ENCODE measurements at regions not wholly inside any gene's neighbourhood (a gene's known extent, or its start where the extent isn't known, plus 50 kb on each side); places are given as distances from the start of the nearest gene placed in this dataset.
A peak's percentile ranks its signal among the peaks of the same experiment; 100 is the strongest.

- peaks cover 4 to 6% of the 10 kb centered on the region in 2 donors for H3K4me1 ChIP-seq (replicated peaks in 1 of 2)
- in situ Hi-C loops (cut with MboI; ENCODE audit: low pct_unique_long_range_greater_than_20kb in 2 of 9, low sequenced_read_pairs in 9 of 9, unreplicated experiment in 9 of 9), result no loop called here
- WGBS, 10 experiments, result 0 to 90% (median 26%) methylated on average over 1 to 2 of the region's 2 CpGs; no CpG with 5 or more reads in 3 of the 10 experiments
- ATAC-seq (replicated peaks in 6 of 8), result no peak
- H3K4me3 ChIP-seq, result no peak overlapping the region
- no peak overlapping the region for H3K27ac ChIP-seq
Observed at GRCh38 chr2:156673981-156674380, 237.8 kb downstream of the GPD2 start.

- Histone ChIP-seq H3K27ac (no peak overlapping the region), H3K4me3 (no peak overlapping the region), H3K4me1 (replicated peaks in 1 of 2) (peaks cover 4 to 6% of the 10 kb centered on the region in 2 donors)
- WGBS, 10 experiments, result 23 to 93% (median 85%) methylated on average over 2 to 3 of the region's 3 CpGs; no CpG with 5 or more reads in 3 of the 10 experiments
- in situ Hi-C loops (cut with MboI; ENCODE audit: low pct_unique_long_range_greater_than_20kb in 2 of 9, low sequenced_read_pairs in 9 of 9, unreplicated experiment in 9 of 9), result no loop called here
- ATAC-seq (replicated peaks in 6 of 8), result no peak
Observed at GRCh38 chr2:156675896-156676295, 239.7 kb downstream of the GPD2 start.

- no peak for ATAC-seq (replicated peaks in 6 of 8)
- in situ Hi-C loops (cut with MboI; ENCODE audit: low pct_unique_long_range_greater_than_20kb in 2 of 9, low sequenced_read_pairs in 9 of 9, unreplicated experiment in 9 of 9), result no loop called here
- 44 to 100% (median 91%) methylated on average over 1 to 2 of the region's 2 CpGs for WGBS, 10 experiments
- Histone ChIP-seq H3K4me3 (no peak overlapping the region), H3K4me1 (replicated peaks in 1 of 2) (no peaks in the 10 kb centered on the region), H3K27ac (no peak overlapping the region)
Observed at GRCh38 chr2:156679820-156680219, 243.6 kb downstream of the GPD2 start.

GRCh38 chr2:156680266-156680665 lies 244.1 kb downstream of the GPD2 start:
- in situ Hi-C loops (cut with MboI; ENCODE audit: low pct_unique_long_range_greater_than_20kb in 2 of 9, low sequenced_read_pairs in 9 of 9, unreplicated experiment in 9 of 9), result no loop called here
- H3K4me3 ChIP-seq, result no peak overlapping the region
- no peaks in the 10 kb centered on the region for H3K4me1 ChIP-seq (replicated peaks in 1 of 2)
- no peak overlapping the region for H3K27ac ChIP-seq
- ATAC-seq (replicated peaks in 6 of 8), result no peak
- WGBS, 10 experiments, result 52 to 100% (median 95%) methylated on average over 1 to 2 of the region's 2 CpGs; no CpG with 5 or more reads in 1 of the 10 experiments

- in situ Hi-C loops (cut with MboI; ENCODE audit: low pct_unique_long_range_greater_than_20kb in 2 of 9, low sequenced_read_pairs in 9 of 9, unreplicated experiment in 9 of 9), result no loop called here
- Histone ChIP-seq H3K4me1 (replicated peaks in 1 of 2) (no peaks in the 10 kb centered on the region), H3K4me3 (no peak overlapping the region), H3K27ac (no peak overlapping the region)
- no peak for ATAC-seq (replicated peaks in 6 of 8)
Observed at GRCh38 chr2:156687126-156687525, 250.9 kb downstream of the GPD2 start.

GRCh38 chr2:156687715-156688114 lies 251.5 kb downstream of the GPD2 start:
- peak in 2 of 8 experiments; percentile 88 to 93 for ATAC-seq (replicated peaks in 6 of 8)
- Histone ChIP-seq H3K27ac (no peak overlapping the region), H3K4me3 (no peak overlapping the region), H3K4me1 (replicated peaks in 1 of 2) (no peaks in the 10 kb centered on the region)
- WGBS, 10 experiments, result 89 to 100% (median 100%) methylated on average over 1 of the region's 1 CpG; no CpG with 5 or more reads in 3 of the 10 experiments
- in situ Hi-C loops (cut with MboI; ENCODE audit: low pct_unique_long_range_greater_than_20kb in 2 of 9, low sequenced_read_pairs in 9 of 9, unreplicated experiment in 9 of 9), result no loop called here

GRCh38 chr2:156689939-156690338 lies 253.8 kb downstream of the GPD2 start:
- 0 to 100% (median 57%) methylated on average over 1 of the region's 1 CpG; no CpG with 5 or more reads in 5 of the 10 experiments for WGBS, 10 experiments
- in situ Hi-C loops (cut with MboI; ENCODE audit: low pct_unique_long_range_greater_than_20kb in 2 of 9, low sequenced_read_pairs in 9 of 9, unreplicated experiment in 9 of 9), result no loop called here
- H3K4me1 ChIP-seq (replicated peaks in 1 of 2), result no peaks in the 10 kb centered on the region
- no peak overlapping the region for H3K27ac ChIP-seq
- no peak for ATAC-seq (replicated peaks in 6 of 8)
- H3K4me3 ChIP-seq, result no peak overlapping the region

GRCh38 chr2:156691014-156691413 lies 254.8 kb downstream of the GPD2 start:
- Histone ChIP-seq H3K27ac (no peak overlapping the region), H3K4me3 (no peak overlapping the region), H3K4me1 (replicated peaks in 1 of 2) (no peaks in the 10 kb centered on the region)
- 9 to 91% (median 59%) methylated on average over 1 of the region's 1 CpG; no CpG with 5 or more reads in 2 of the 10 experiments for WGBS, 10 experiments
- no peak for ATAC-seq (replicated peaks in 6 of 8)
- in situ Hi-C loops (cut with MboI; ENCODE audit: low pct_unique_long_range_greater_than_20kb in 2 of 9, low sequenced_read_pairs in 9 of 9, unreplicated experiment in 9 of 9), result no loop called here

- ATAC-seq (replicated peaks in 6 of 8), result no peak
- no peak overlapping the region for H3K27ac ChIP-seq
- in situ Hi-C loops (cut with MboI; ENCODE audit: low pct_unique_long_range_greater_than_20kb in 2 of 9, low sequenced_read_pairs in 9 of 9, unreplicated experiment in 9 of 9), result no loop called here
- H3K4me3 ChIP-seq, result no peak overlapping the region
- no peaks in the 10 kb centered on the region for H3K4me1 ChIP-seq (replicated peaks in 1 of 2)
- 28 to 83% (median 69%) methylated on average over 1 to 4 of the region's 4 CpGs; no CpG with 5 or more reads in 1 of the 10 experiments for WGBS, 10 experiments
Observed at GRCh38 chr2:156695020-156695419, 258.8 kb downstream of the GPD2 start.

GRCh38 chr2:156695595-156695994 lies 259.4 kb downstream of the GPD2 start:
- Histone ChIP-seq H3K27ac (no peak overlapping the region), H3K4me3 (no peak overlapping the region), H3K4me1 (replicated peaks in 1 of 2) (no peaks in the 10 kb centered on the region)
- no peak for ATAC-seq (replicated peaks in 6 of 8)
- WGBS, 10 experiments, result 38 to 100% (median 88%) methylated on average over 1 to 2 of the region's 2 CpGs; no CpG with 5 or more reads in 4 of the 10 experiments
- in situ Hi-C loops (cut with MboI; ENCODE audit: low pct_unique_long_range_greater_than_20kb in 2 of 9, low sequenced_read_pairs in 9 of 9, unreplicated experiment in 9 of 9), result no loop called here

- Histone ChIP-seq H3K4me3 (no peak overlapping the region), H3K4me1 (replicated peaks in 1 of 2) (no peaks in the 10 kb centered on the region), H3K27ac (no peak overlapping the region)
- in situ Hi-C loops (cut with MboI; ENCODE audit: low pct_unique_long_range_greater_than_20kb in 2 of 9, low sequenced_read_pairs in 9 of 9, unreplicated experiment in 9 of 9), result no loop called here
- ATAC-seq (replicated peaks in 6 of 8), result no peak
- WGBS, 10 experiments, result 29 to 100% (median 87%) methylated on average over 1 to 4 of the region's 4 CpGs; no CpG with 5 or more reads in 5 of the 10 experiments
Observed at GRCh38 chr2:156697906-156698305, 261.7 kb downstream of the GPD2 start.

- Histone ChIP-seq H3K4me3 (no peak overlapping the region), H3K4me1 (replicated peaks in 1 of 2) (no peaks in the 10 kb centered on the region), H3K27ac (no peak overlapping the region)
- ATAC-seq (replicated peaks in 6 of 8), result no peak
- WGBS, 10 experiments, result 3 to 80% (median 64%) methylated on average over 2 to 8 of the region's 8 CpGs
- in situ Hi-C loops (cut with MboI; ENCODE audit: low pct_unique_long_range_greater_than_20kb in 2 of 9, low sequenced_read_pairs in 9 of 9, unreplicated experiment in 9 of 9), result no loop called here
Observed at GRCh38 chr2:156700681-156701080, 264.5 kb downstream of the GPD2 start.

GRCh38 chr2:156702541-156702940 lies 266.4 kb downstream of the GPD2 start:
- ATAC-seq (replicated peaks in 6 of 8), result peak in 3 of 8 experiments; percentile 33 to 92 (median 41)
- 0 to 80% (median 5%) methylated on average over 1 to 3 of the region's 3 CpGs for WGBS, 10 experiments
- no peaks in the 10 kb centered on the region for H3K4me1 ChIP-seq (replicated peaks in 1 of 2)
- H3K27ac ChIP-seq, result no peak overlapping the region
- in situ Hi-C loops (cut with MboI; ENCODE audit: low pct_unique_long_range_greater_than_20kb in 2 of 9, low sequenced_read_pairs in 9 of 9, unreplicated experiment in 9 of 9), result no loop called here
- H3K4me3 ChIP-seq, result no peak overlapping the region

GRCh38 chr2:156703642-156704041 lies 267.5 kb downstream of the GPD2 start:
- H3K4me1 ChIP-seq (replicated peaks in 1 of 2), result no peaks in the 10 kb centered on the region
- no peak overlapping the region for H3K27ac ChIP-seq
- 28 to 100% (median 75%) methylated on average over 1 to 6 of the region's 6 CpGs for WGBS, 10 experiments
- in situ Hi-C loops (cut with MboI; ENCODE audit: low pct_unique_long_range_greater_than_20kb in 2 of 9, low sequenced_read_pairs in 9 of 9, unreplicated experiment in 9 of 9), result no loop called here
- no peak overlapping the region for H3K4me3 ChIP-seq
- no peak for ATAC-seq (replicated peaks in 6 of 8)

Measured in motor neuron (in vitro differentiated cells).